PC-9 (cell line): ENCODE measurements at regions not wholly inside any gene's neighbourhood (a gene's known extent, or its start where the extent isn't known, plus 50 kb on each side); places are given as distances from the start of the nearest gene placed in this dataset.

ENCODE experiments used
- EZH2 ChIP-seq: fragments of 200-600 bp; sonication (generic); IDR thresholded peaks from 2 replicates; pipeline ENCODE4 v1.8.0; 2017; ENCODE audit warnings: antibody characterized with exemption, low read depth
- TF ChIP-seq, protein P1 (sequence below): fragments of 200-600 bp; sonication (generic); conservative IDR thresholded peaks from 2 replicates; pipeline ENCODE4 v1.6.1; 2017; ENCODE audit warnings: mixed run types, antibody characterized with exemption, mild to moderate bottlenecking, moderate library complexity

DNA sequence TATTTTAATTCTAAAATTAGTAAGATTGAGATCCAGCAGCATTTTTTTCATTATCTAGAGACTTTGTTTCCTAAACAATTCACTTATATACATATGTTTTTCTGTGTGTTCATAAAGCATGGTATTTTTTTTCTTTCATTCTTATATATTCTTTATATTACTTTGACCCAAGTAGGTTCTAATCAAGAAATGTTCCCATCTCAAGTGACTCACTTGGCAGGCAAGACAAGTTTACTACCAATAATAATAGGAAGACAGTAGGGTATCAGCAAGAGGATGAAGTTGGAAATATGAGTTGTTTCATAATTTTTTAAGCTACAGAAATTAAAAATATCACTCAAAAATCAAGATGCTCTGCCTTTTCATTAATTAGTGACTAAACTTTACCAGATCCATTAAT, 613.4 kb upstream of the ATP2B1 start:
- TF ChIP-seq, protein P1, sequence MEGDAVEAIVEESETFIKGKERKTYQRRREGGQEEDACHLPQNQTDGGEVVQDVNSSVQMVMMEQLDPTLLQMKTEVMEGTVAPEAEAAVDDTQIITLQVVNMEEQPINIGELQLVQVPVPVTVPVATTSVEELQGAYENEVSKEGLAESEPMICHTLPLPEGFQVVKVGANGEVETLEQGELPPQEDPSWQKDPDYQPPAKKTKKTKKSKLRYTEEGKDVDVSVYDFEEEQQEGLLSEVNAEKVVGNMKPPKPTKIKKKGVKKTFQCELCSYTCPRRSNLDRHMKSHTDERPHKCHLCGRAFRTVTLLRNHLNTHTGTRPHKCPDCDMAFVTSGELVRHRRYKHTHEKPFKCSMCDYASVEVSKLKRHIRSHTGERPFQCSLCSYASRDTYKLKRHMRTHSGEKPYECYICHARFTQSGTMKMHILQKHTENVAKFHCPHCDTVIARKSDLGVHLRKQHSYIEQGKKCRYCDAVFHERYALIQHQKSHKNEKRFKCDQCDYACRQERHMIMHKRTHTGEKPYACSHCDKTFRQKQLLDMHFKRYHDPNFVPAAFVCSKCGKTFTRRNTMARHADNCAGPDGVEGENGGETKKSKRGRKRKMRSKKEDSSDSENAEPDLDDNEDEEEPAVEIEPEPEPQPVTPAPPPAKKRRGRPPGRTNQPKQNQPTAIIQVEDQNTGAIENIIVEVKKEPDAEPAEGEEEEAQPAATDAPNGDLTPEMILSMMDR, result no peak
- no peak for TF ChIP-seq EZH2
